ENCODE measurements at regions not wholly inside any gene's neighbourhood (a gene's known extent, or its start where the extent isn't known, plus 50 kb on each side); places are given as distances from the start of the nearest gene placed in this dataset.

GRCh38 chr6:95364016-95364604 is 213.2 kb upstream of the MANEA start:
- Histone ChIP-seq H3K36me3 (ENCODE audit: control insufficient read depth, insufficient read depth, low read length) (no peaks in the 10 kb centered on the region), H3K27me3 (ENCODE audit: control insufficient read depth, insufficient read depth, low read length) (no peaks in the 10 kb centered on the region), H3K4me3 (ENCODE audit: low read depth, low read length) (no peak overlapping the region)
- TF ChIP-seq CTCF (IDR thresholded peaks at IDR 0.05; ENCODE audit: insufficient read depth, low read length, poor library complexity, severe bottlenecking), result peak; percentile 41
- DNase-seq (ENCODE audit: low read depth), result peak; percentile 1

GRCh38 chr6:95365454-95365853 is 211.9 kb upstream of the MANEA start:
- no peak for DNase-seq (ENCODE audit: low read depth)
- H3K4me3 ChIP-seq (ENCODE audit: low read depth, low read length), result no peak overlapping the region
- TF ChIP-seq CTCF (IDR thresholded peaks at IDR 0.05; ENCODE audit: insufficient read depth, low read length, poor library complexity, severe bottlenecking), result no peak
- no peaks in the 10 kb centered on the region for H3K36me3 ChIP-seq (ENCODE audit: control insufficient read depth, insufficient read depth, low read length)
- no peaks in the 10 kb centered on the region for H3K27me3 ChIP-seq (ENCODE audit: control insufficient read depth, insufficient read depth, low read length)

GRCh38 chr6:95366414-95366813 is 210.9 kb upstream of the MANEA start:
- Histone ChIP-seq H3K36me3 (ENCODE audit: control insufficient read depth, insufficient read depth, low read length) (no peaks in the 10 kb centered on the region), H3K27me3 (ENCODE audit: control insufficient read depth, insufficient read depth, low read length) (no peaks in the 10 kb centered on the region), H3K4me3 (ENCODE audit: low read depth, low read length) (no peak overlapping the region)
- TF ChIP-seq CTCF (IDR thresholded peaks at IDR 0.05; ENCODE audit: insufficient read depth, low read length, poor library complexity, severe bottlenecking), result no peak
- no peak for DNase-seq (ENCODE audit: low read depth)

- no peaks in the 10 kb centered on the region for H3K36me3 ChIP-seq (ENCODE audit: control insufficient read depth, insufficient read depth, low read length)
- no peaks in the 10 kb centered on the region for H3K27me3 ChIP-seq (ENCODE audit: control insufficient read depth, insufficient read depth, low read length)
- no peak for DNase-seq (ENCODE audit: low read depth)
- no peak for TF ChIP-seq CTCF (IDR thresholded peaks at IDR 0.05; ENCODE audit: insufficient read depth, low read length, poor library complexity, severe bottlenecking)
- no peak overlapping the region for H3K4me3 ChIP-seq (ENCODE audit: low read depth, low read length)
Observed at GRCh38 chr6:95383878-95384277, 193.5 kb upstream of the MANEA start.

GRCh38 chr6:95384988-95385387 is 192.3 kb upstream of the MANEA start:
- TF ChIP-seq CTCF (IDR thresholded peaks at IDR 0.05; ENCODE audit: insufficient read depth, low read length, poor library complexity, severe bottlenecking), result no peak
- Histone ChIP-seq H3K4me3 (ENCODE audit: low read depth, low read length) (no peak overlapping the region), H3K36me3 (ENCODE audit: control insufficient read depth, insufficient read depth, low read length) (no peaks in the 10 kb centered on the region), H3K27me3 (ENCODE audit: control insufficient read depth, insufficient read depth, low read length) (no peaks in the 10 kb centered on the region)
- DNase-seq (ENCODE audit: low read depth), result no peak

- Histone ChIP-seq H3K4me3 (ENCODE audit: low read depth, low read length) (no peak overlapping the region), H3K27me3 (ENCODE audit: control insufficient read depth, insufficient read depth, low read length) (no peaks in the 10 kb centered on the region), H3K36me3 (ENCODE audit: control insufficient read depth, insufficient read depth, low read length) (no peaks in the 10 kb centered on the region)
- TF ChIP-seq CTCF (IDR thresholded peaks at IDR 0.05; ENCODE audit: insufficient read depth, low read length, poor library complexity, severe bottlenecking), result no peak
- no peak for DNase-seq (ENCODE audit: low read depth)
Observed at GRCh38 chr6:95387845-95388244, 189.5 kb upstream of the MANEA start.
